OCI-LY1 (cell line): ENCODE measurements at regions not wholly inside any gene's neighbourhood (a gene's known extent, or its start where the extent isn't known, plus 50 kb on each side); places are given as distances from the start of the nearest gene placed in this dataset.

Source experiments
- H2AFZ ChIP-seq: fragments of 200-600 bp; sonication (generic), shearing (Covaris generic); 2 replicates; pipeline ENCODE4 v1.6.0; 2014; ENCODE audit warnings: antibody characterized with exemption, mild to moderate bottlenecking, low read length
- H3F3A ChIP-seq: fragments of 200-600 bp; sonication (generic), shearing (Covaris generic); 2 replicates; pipeline ENCODE4 v1.6.0; 2014; ENCODE audit warnings: mild to moderate bottlenecking, antibody characterized with exemption, low read length, moderate library complexity; ENCODE audit not compliant: insufficient read depth
- H3K27ac ChIP-seq: fragments of 200-600 bp; sonication (generic); 2 replicates; pipeline ENCODE4 v1.5.1; 2014; ENCODE audit warnings: low read length, mixed run types, mild to moderate bottlenecking, low read depth; ENCODE audit not compliant: poor library complexity, severe bottlenecking
- H3K27me3 ChIP-seq: fragments of 200-600 bp; sonication (generic); 2 replicates; pipeline ENCODE4 v1.6.0; 2014; ENCODE audit warnings: antibody characterized with exemption, mild to moderate bottlenecking, low read length, moderate library complexity; ENCODE audit not compliant: insufficient read depth
- H3K36me3 ChIP-seq: fragments of 200-600 bp; sonication (generic); 2 replicates; pipeline ENCODE4 v1.6.1; 2014; ENCODE audit warnings: mild to moderate bottlenecking, antibody characterized with exemption, low read length, moderate library complexity, mixed read lengths; ENCODE audit not compliant: insufficient read depth
- H3K4me1 ChIP-seq: fragments of 200-600 bp; sonication (generic); 2 replicates; pipeline ENCODE4 v1.5.1; 2014; ENCODE audit warnings: mild to moderate bottlenecking, low read length, moderate library complexity; ENCODE audit not compliant: insufficient read depth, severe bottlenecking
- H3K4me2 ChIP-seq: fragments of 200-600 bp; sonication (generic), shearing (Covaris generic); 2 replicates; pipeline ENCODE4 v1.6.1; 2014; ENCODE audit warnings: low read length
- H3K4me3 ChIP-seq: fragments of 200-600 bp; sonication (generic); 2 replicates; pipeline ENCODE4 v1.5.1; 2014; ENCODE audit warnings: low read length, low read depth, mild to moderate bottlenecking, mixed read lengths; ENCODE audit not compliant: poor library complexity, severe bottlenecking
- H3K79me2 ChIP-seq: fragments of 200-600 bp; shearing (Covaris generic); 2 replicates; pipeline ENCODE4 v1.6.1; 2016; ENCODE audit warnings: mixed run types, low read length, mixed read lengths; ENCODE audit not compliant: insufficient read depth
- H3K9ac ChIP-seq: fragments of 200-600 bp; sonication (generic), shearing (Covaris generic); 2 replicates; pipeline ENCODE4 v1.6.1; 2014; ENCODE audit warnings: mild to moderate bottlenecking, low read length, mixed read lengths
- H3K9me2 ChIP-seq: fragments of 200-600 bp; sonication (generic), shearing (Covaris generic); 2 replicates; pipeline ENCODE4 v1.6.1; 2014; ENCODE audit warnings: low read depth, mild to moderate bottlenecking, low read length, mixed read lengths
- H3K9me3 ChIP-seq: fragments of 200-600 bp; shearing (Covaris generic); 2 replicates; pipeline ENCODE4 v1.6.1; 2014; ENCODE audit warnings: low read length, mixed read lengths
- H4K20me1 ChIP-seq: fragments of 200-600 bp; sonication (generic), shearing (Covaris generic); 2 replicates; pipeline ENCODE4 v1.6.0; 2016; ENCODE audit warnings: mild to moderate bottlenecking, low read length; ENCODE audit not compliant: insufficient read depth
- CTCF ChIP-seq: fragments of 200-600 bp; sonication (generic), shearing (Covaris generic); IDR thresholded peaks from 2 replicates; pipeline ENCODE4 v1.5.1; 2017; ENCODE audit warnings: mild to moderate bottlenecking, antibody characterized with exemption, low read length, moderate library complexity, mixed read lengths
- EZH2 ChIP-seq: fragments of 200-600 bp; sonication (generic), shearing (Covaris generic); IDR thresholded peaks from 2 replicates; pipeline ENCODE4 v1.8.0; 2017; ENCODE audit warnings: borderline replicate concordance, mixed run types, mild to moderate bottlenecking, antibody characterized with exemption, low read length, moderate library complexity, mixed read lengths

- H2AFZ ChIP-seq = no peak overlapping the region
- H4K20me1 ChIP-seq = no peaks in the 10 kb centered on the region
- no peak overlapping the region for H3K27ac ChIP-seq
- TF ChIP-seq CTCF (no peak), EZH2 (no peak)
- H3K4me1 ChIP-seq = no peaks in the 10 kb centered on the region
- H3F3A ChIP-seq = no peaks in the 10 kb centered on the region
- H3K27me3 ChIP-seq = no peaks in the 10 kb centered on the region
- no peaks in the 10 kb centered on the region for H3K9me3 ChIP-seq
- no peaks in the 10 kb centered on the region for H3K9me2 ChIP-seq
- H3K36me3 ChIP-seq = no peaks in the 10 kb centered on the region
- H3K4me3 ChIP-seq = no peak overlapping the region
- no peaks in the 10 kb centered on the region for H3K79me2 ChIP-seq
- no peak overlapping the region for H3K9ac ChIP-seq
- H3K4me2 ChIP-seq = no peak overlapping the region
Measured at GRCh38 chr3:75978686-75979085, 193.3 kb upstream of the ZNF717 start.

- H3F3A ChIP-seq = no peaks in the 10 kb centered on the region
- H3K9ac ChIP-seq = no peak overlapping the region
- no peaks in the 10 kb centered on the region for H3K27me3 ChIP-seq
- no peaks in the 10 kb centered on the region for H3K9me3 ChIP-seq
- H3K4me3 ChIP-seq = no peak overlapping the region
- no peaks in the 10 kb centered on the region for H4K20me1 ChIP-seq
- H3K9me2 ChIP-seq = no peaks in the 10 kb centered on the region
- no peak for TF ChIP-seq EZH2
- TF ChIP-seq CTCF = no peak
- no peaks in the 10 kb centered on the region for H3K79me2 ChIP-seq
- H3K4me2 ChIP-seq = no peak overlapping the region
- no peaks in the 10 kb centered on the region for H3K4me1 ChIP-seq
- no peak overlapping the region for H2AFZ ChIP-seq
- H3K36me3 ChIP-seq = no peaks in the 10 kb centered on the region
- no peak overlapping the region for H3K27ac ChIP-seq
Measured at GRCh38 chr3:75981401-75981800, 196.1 kb upstream of the ZNF717 start.

DNA sequence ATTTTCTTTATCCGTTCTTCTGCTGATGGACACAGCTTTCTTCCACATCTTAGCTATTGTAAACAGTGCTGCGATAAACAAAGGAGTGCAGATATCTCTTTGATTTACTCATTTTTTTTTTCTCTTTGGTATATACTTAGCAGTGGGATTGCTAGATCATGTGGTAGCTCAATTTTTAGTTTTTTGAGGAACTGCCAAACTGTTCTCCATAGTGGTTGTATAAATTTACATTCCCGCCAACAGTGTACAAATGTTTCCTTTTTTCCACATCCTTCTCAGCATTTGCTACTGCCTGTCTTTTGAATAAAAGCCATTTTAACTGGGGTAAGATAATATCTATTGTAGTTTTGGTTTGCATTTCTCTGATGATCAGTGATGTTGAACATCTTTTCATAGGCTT is 196.8 kb upstream of the ZNF717 start:
- no peaks in the 10 kb centered on the region for H3K9me2 ChIP-seq
- H3K4me3 ChIP-seq = no peak overlapping the region
- no peak for TF ChIP-seq CTCF
- no peak for TF ChIP-seq EZH2

More for the DNA sequence above, 196.8 kb upstream of the ZNF717 start:
- no peaks in the 10 kb centered on the region for H3K27me3 ChIP-seq
- no peak overlapping the region for H2AFZ ChIP-seq
- no peaks in the 10 kb centered on the region for H3K36me3 ChIP-seq
- no peak overlapping the region for H3K4me2 ChIP-seq
- no peaks in the 10 kb centered on the region for H3K9me3 ChIP-seq
- no peaks in the 10 kb centered on the region for H3K79me2 ChIP-seq
- no peaks in the 10 kb centered on the region for H4K20me1 ChIP-seq
- no peaks in the 10 kb centered on the region for H3F3A ChIP-seq
- no peaks in the 10 kb centered on the region for H3K4me1 ChIP-seq
- no peak overlapping the region for H3K9ac ChIP-seq
- H3K27ac ChIP-seq = no peak overlapping the region
